ENCODE measurements at regions not wholly inside any gene's neighbourhood (a gene's known extent, or its start where the extent isn't known, plus 50 kb on each side); places are given as distances from the start of the nearest gene placed in this dataset.

GRCh38 chr10:2494399-2494798 lies 572.9 kb upstream of the PFKP start:
- no peak for DNase-seq

GRCh38 chr10:2488446-2489005 lies 578.8 kb upstream of the PFKP start:
- DNase-seq, result no peak

GRCh38 chr10:2487921-2488320 lies 579.4 kb upstream of the PFKP start:
- no peak for DNase-seq

- no peak for DNase-seq
These were observed 588.7 kb upstream of the PFKP start for GRCh38 chr10:2478656-2479055.

GRCh38 chr10:2476812-2477553 lies 590.4 kb upstream of the PFKP start:
- no peak for DNase-seq

- no peak for DNase-seq
These were observed 591.0 kb upstream of the PFKP start for GRCh38 chr10:2476218-2476811.

- DNase-seq, result no peak
These were observed 591.6 kb upstream of the PFKP start for GRCh38 chr10:2475711-2476217.

GRCh38 chr10:2471811-2472210 lies 595.5 kb upstream of the PFKP start:
- DNase-seq, result no peak

GRCh38 chr10:2469802-2470201 lies 597.5 kb upstream of the PFKP start:
- no peak for DNase-seq

GRCh38 chr10:2464483-2464882 lies 602.9 kb upstream of the PFKP start:
- DNase-seq, result no peak

- DNase-seq, result no peak
These were observed 604.0 kb upstream of the PFKP start for GRCh38 chr10:2463316-2463715.

GRCh38 chr10:2462581-2462980 lies 604.8 kb upstream of the PFKP start:
- no peak for DNase-seq

- DNase-seq, result no peak
These were observed 606.5 kb upstream of the PFKP start for GRCh38 chr10:2460812-2461211.

GRCh38 chr10:2459713-2460112 lies 607.6 kb upstream of the PFKP start:
- no peak for DNase-seq

GRCh38 chr10:2456834-2457233 lies 610.5 kb upstream of the PFKP start:
- no peak for DNase-seq

- no peak for DNase-seq
These were observed 622.0 kb upstream of the PFKP start for GRCh38 chr10:2445370-2445769.

- DNase-seq, result no peak
These were observed 627.4 kb upstream of the PFKP start for GRCh38 chr10:2439983-2440382.

GRCh38 chr10:2439000-2439399 lies 628.3 kb upstream of the PFKP start:
- DNase-seq, result no peak

GRCh38 chr10:2438248-2438939 lies 629.0 kb upstream of the PFKP start:
- no peak for DNase-seq

- no peak for DNase-seq
These were observed 630.4 kb upstream of the PFKP start for GRCh38 chr10:2436933-2437332.

- DNase-seq, result no peak
These were observed 635.4 kb upstream of the PFKP start for GRCh38 chr10:2431961-2432360.

- no peak for DNase-seq
These were observed 639.9 kb upstream of the PFKP start for GRCh38 chr10:2427412-2427811.

- DNase-seq, result no peak
These were observed 642.0 kb upstream of the PFKP start for GRCh38 chr10:2425320-2425719.

GRCh38 chr10:2414562-2414961 lies 652.8 kb upstream of the PFKP start:
- no peak for DNase-seq
